Duodenal mucosa (tissue), 2 donors: ENCODE measurements at regions not wholly inside any gene's neighbourhood (a gene's known extent, or its start where the extent isn't known, plus 50 kb on each side); places are given as distances from the start of the nearest gene placed in this dataset.

Experiments
- H3K27ac ChIP-seq: one replicate; pipeline ENCODE4 v1.7.0; 2013; ENCODE audit warnings: low read depth, low read length
- H3K27me3 ChIP-seq, 2 donors: one replicate each; pipeline ENCODE4 v1.7.0; 2013; ENCODE audit warnings: low read length in 2 of 2, control low read depth in 1 of 2; ENCODE audit not compliant: insufficient read depth in 2 of 2, control insufficient read depth in 1 of 2
- H3K36me3 ChIP-seq, 2 donors: one replicate each; pipeline ENCODE4 v1.7.0; 2013; ENCODE audit warnings: low read length in 2 of 2, control low read depth in 1 of 2; ENCODE audit not compliant: insufficient read depth in 2 of 2, control insufficient read depth in 1 of 2
- H3K4me1 ChIP-seq, 2 donors: one replicate each; pipeline ENCODE4 v1.7.0; 2013; ENCODE audit warnings: low read length in 2 of 2, control low read depth in 1 of 2; ENCODE audit not compliant: insufficient read depth in 2 of 2, control insufficient read depth in 1 of 2
- H3K4me3 ChIP-seq, 2 donors: one replicate each; pipeline ENCODE4 v1.7.0; 2013; ENCODE audit warnings: low read length in 2 of 2, low read depth in 1 of 2
- H3K9ac ChIP-seq, 2 donors: one replicate each; pipeline ENCODE4 v1.7.0; 2013; ENCODE audit warnings: low read length in 2 of 2, low read depth in 1 of 2
- H3K9me3 ChIP-seq, 2 donors: one replicate each; pipeline ENCODE4 v1.7.0; 2013; ENCODE audit warnings: low read length in 2 of 2, control low read depth in 1 of 2; ENCODE audit not compliant: control insufficient read depth in 1 of 2

- Histone ChIP-seq H3K27me3 (no peaks in the 10 kb centered on the region), H3K4me1 (peaks cover 11 to 12% of the 10 kb centered on the region in 2 donors), H3K9ac (no peak overlapping the region), H3K9me3 (no peaks in the 10 kb centered on the region), H3K36me3 (no peaks in the 10 kb centered on the region), H3K4me3 (no peak overlapping the region), H3K27ac (no peak overlapping the region)
Measured at GRCh38 chr18:75131381-75132000, 77.4 kb downstream of the PTGR3 start.

- no peaks in the 10 kb centered on the region for H3K36me3 ChIP-seq
- H3K27ac ChIP-seq, result no peak overlapping the region
- no peak overlapping the region for H3K9ac ChIP-seq
- no peaks in the 10 kb centered on the region for H3K9me3 ChIP-seq
- no peaks in the 10 kb centered on the region for H3K27me3 ChIP-seq
- H3K4me1 ChIP-seq, result peaks cover 11 to 12% of the 10 kb centered on the region in 2 donors
- no peak overlapping the region for H3K4me3 ChIP-seq
Measured at GRCh38 chr18:75130591-75131328, 78.2 kb downstream of the PTGR3 start.

- H3K9ac ChIP-seq, result no peak overlapping the region
- H3K9me3 ChIP-seq, result no peaks in the 10 kb centered on the region
- no peak overlapping the region for H3K27ac ChIP-seq
- peaks cover 11 to 12% of the 10 kb centered on the region in 2 donors for H3K4me1 ChIP-seq
- H3K4me3 ChIP-seq, result no peak overlapping the region
- no peaks in the 10 kb centered on the region for H3K27me3 ChIP-seq
- no peaks in the 10 kb centered on the region for H3K36me3 ChIP-seq
Measured at GRCh38 chr18:75129717-75130477, 79.0 kb downstream of the PTGR3 start.

GRCh38 chr18:75128911-75129716 lies 79.8 kb downstream of the PTGR3 start:
- Histone ChIP-seq H3K4me1 (peaks cover 11 to 12% of the 10 kb centered on the region in 2 donors), H3K4me3 (no peak overlapping the region), H3K27me3 (no peaks in the 10 kb centered on the region), H3K27ac (no peak overlapping the region), H3K9ac (no peak overlapping the region), H3K9me3 (no peaks in the 10 kb centered on the region), H3K36me3 (no peaks in the 10 kb centered on the region)

GRCh38 chr18:75128051-75128605 lies 80.8 kb downstream of the PTGR3 start:
- Histone ChIP-seq H3K9ac (no peak overlapping the region), H3K9me3 (no peaks in the 10 kb centered on the region), H3K4me1 (peaks cover 11 to 12% of the 10 kb centered on the region in 2 donors), H3K4me3 (peak overlapping the region in 1 of 2 donors; percentile 21), H3K27me3 (no peaks in the 10 kb centered on the region), H3K36me3 (no peaks in the 10 kb centered on the region), H3K27ac (no peak overlapping the region)

- H3K27ac ChIP-seq, result no peak overlapping the region
- no peak overlapping the region for H3K4me3 ChIP-seq
- H3K4me1 ChIP-seq, result peaks cover 11 to 12% of the 10 kb centered on the region in 2 donors
- no peaks in the 10 kb centered on the region for H3K27me3 ChIP-seq
- no peaks in the 10 kb centered on the region for H3K9me3 ChIP-seq
- H3K36me3 ChIP-seq, result no peaks in the 10 kb centered on the region
- no peak overlapping the region for H3K9ac ChIP-seq
Measured at GRCh38 chr18:75127143-75128021, 81.6 kb downstream of the PTGR3 start.

GRCh38 chr18:75125382-75126331 lies 83.3 kb downstream of the PTGR3 start:
- Histone ChIP-seq H3K27me3 (no peaks in the 10 kb centered on the region), H3K9me3 (no peaks in the 10 kb centered on the region), H3K9ac (no peak overlapping the region), H3K4me1 (peaks cover 11 to 12% of the 10 kb centered on the region in 2 donors), H3K36me3 (no peaks in the 10 kb centered on the region), H3K4me3 (no peak overlapping the region), H3K27ac (no peak overlapping the region)

- H3K27ac ChIP-seq, result no peak overlapping the region
- no peak overlapping the region for H3K9ac ChIP-seq
- H3K9me3 ChIP-seq, result no peaks in the 10 kb centered on the region
- no peaks in the 10 kb centered on the region for H3K36me3 ChIP-seq
- H3K4me3 ChIP-seq, result no peak overlapping the region
- no peaks in the 10 kb centered on the region for H3K27me3 ChIP-seq
- H3K4me1 ChIP-seq, result peaks cover 11 to 12% of the 10 kb centered on the region in 2 donors
Measured at GRCh38 chr18:75124991-75125381, 84.0 kb downstream of the PTGR3 start.
